HepG2 (cell line): ENCODE measurements at regions not wholly inside any gene's neighbourhood (a gene's known extent, or its start where the extent isn't known, plus 50 kb on each side); places are given as distances from the start of the nearest gene placed in this dataset.

Source experiments
- ATAC-seq: fragments of 200-7000 bp; cut with Tn5 transposase; 3 replicates; pipeline ENCODE4 v1.9.1; 2020; ENCODE audit warnings: mild to moderate bottlenecking, moderate library complexity
- BruUV-seq: library from RNA; stranded (reverse); fragments of 400-500 nt; replicated peaks from 2 replicates; lab custom pipeline; 2021; lab: Mats Ljungman, UMichigan
- CTCF ChIA-PET: fragments of 300-600 bp; formaldehyde crosslinking; extraction: SDS; loops from one replicate; lab custom pipeline; 2021; ENCODE audit warnings: low total read pairs, inconsistent platforms, low intra/inter-chr PET ratio; lab: Yijun Ruan, JAX
- POLR2A ChIA-PET: fragments of 350-600 bp; sonication (Branson Sonifier 250); formaldehyde crosslinking; loops from one replicate; lab custom pipeline; 2020; ENCODE audit warnings: antibody characterized with exemption, inconsistent platforms; lab: Yijun Ruan, JAX
- DNase-seq: peaks from one replicate; pipeline ENCODE4 v3.0.0-alpha.2; 2015; ENCODE audit warnings: low spot score
- FAIRE-seq: peaks from 3 replicates; lab custom pipeline; 2011; peaks lifted over from hg19 to GRCh38; lab: Jason Lieb, UNC
- H2AFZ ChIP-seq: one replicate; pipeline ENCODE4 v1.6.1; 2011; ENCODE audit warnings: low read length, inconsistent platforms
- H3K27ac ChIP-seq: fragments of 300-600 bp; 3 replicates; pipeline ENCODE4 v1.8.0; 2011; ENCODE audit warnings: mixed run types, mild to moderate bottlenecking, mixed read lengths, low read length, inconsistent platforms; ENCODE audit not compliant: insufficient read depth; ENCODE audit errors: extremely low read length
- H3K27me3 ChIP-seq, 2 experiments: fragments of 200-600 bp in 1 of 2; 2 replicates in 1 of 2; 3 replicates in 1 of 2; pipeline versions ENCODE4 v1.6.0 to v1.8.0; 2011; ENCODE audit warnings: low read length in 2 of 2, mild to moderate bottlenecking in 2 of 2, moderate library complexity in 2 of 2, inconsistent platforms in 1 of 2; ENCODE audit not compliant: insufficient read depth in 2 of 2, control insufficient read depth in 1 of 2
- H3K36me3 ChIP-seq, 2 experiments: fragments of 200-600 bp in 1 of 2; replicated peaks in 1 of 2; 2 replicates in 1 of 2; 3 replicates in 1 of 2; pipeline versions ENCODE4 v1.5.1 to v1.8.0; 2011; ENCODE audit warnings: low read length in 2 of 2, inconsistent platforms in 1 of 2; ENCODE audit not compliant: insufficient read depth in 2 of 2, control insufficient read depth in 1 of 2
- H3K4me1 ChIP-seq: 2 replicates; pipeline ENCODE4 v1.5.1; 2012; ENCODE audit warnings: low read length, inconsistent platforms; ENCODE audit not compliant: insufficient read depth
- H3K4me2 ChIP-seq: 2 replicates; pipeline ENCODE4 v1.6.0; 2011; ENCODE audit warnings: low read depth, low read length, inconsistent platforms
- H3K4me3 ChIP-seq, 3 experiments: fragments of 200-600 bp in 1 of 3; sonication (generic), shearing (Covaris generic) in 1 of 3; replicated peaks in 1 of 3; 2 replicates each; pipeline ENCODE4 v1.5.1; 2011 to 2016; ENCODE audit warnings: low read length in 3 of 3, inconsistent platforms in 2 of 3, low read depth in 2 of 3, mild to moderate bottlenecking in 2 of 3, control low read depth in 1 of 3, mixed read lengths in 1 of 3; ENCODE audit not compliant: insufficient read depth in 1 of 3
- H3K79me2 ChIP-seq: one replicate; pipeline ENCODE4 v1.6.1; 2011; ENCODE audit warnings: low read length, inconsistent platforms; ENCODE audit not compliant: insufficient read depth
- H3K9ac ChIP-seq: 2 replicates; pipeline ENCODE4 v1.6.0; 2011; ENCODE audit warnings: mild to moderate bottlenecking, low read depth, low read length, inconsistent platforms; ENCODE audit not compliant: insufficient read depth
- H3K9me3 ChIP-seq: 2 replicates; pipeline ENCODE4 v1.5.1; 2012; ENCODE audit warnings: mild to moderate bottlenecking, low read length
- H4K20me1 ChIP-seq: 2 replicates; pipeline ENCODE4 v1.6.0; 2011; ENCODE audit warnings: inconsistent platforms, mild to moderate bottlenecking, low read length, moderate library complexity; ENCODE audit not compliant: insufficient read depth
- AHR ChIP-seq: IDR thresholded peaks from 2 replicates; pipeline ENCODE4 v1.6.1; 2018; ENCODE audit warnings: missing genetic modification reagents, missing compliant biosample characterization
- BORCS8-MEF2B ChIP-seq: sonication (generic); formaldehyde crosslinking; IDR thresholded peaks from 2 replicates; pipeline ENCODE4 v1.8.0; 2022; ENCODE audit warnings: mild to moderate bottlenecking, missing genetic modification reagents
- SIN3B ChIP-seq: fragments of 150-350 bp; IDR thresholded peaks from 2 replicates; pipeline ENCODE4 v1.6.1; 2014; ENCODE audit warnings: low read length
- SIX4 ChIP-seq: sonication (generic); formaldehyde crosslinking; IDR thresholded peaks from 2 replicates; pipeline ENCODE4 v1.4.0; 2020; ENCODE audit warnings: missing genetic modification reagents
- ZBED4 ChIP-seq: sonication (generic); formaldehyde crosslinking; IDR thresholded peaks from 2 replicates; pipeline ENCODE4 v1.4.0; 2020; ENCODE audit warnings: missing genetic modification reagents, borderline replicate concordance
- WGBS: methylation state at CpG from one replicate; pipeline ENCODE4 v1.1.6; 2017; ENCODE audit warnings: low lambda C conversion rate; 5-methylcytosine and 5-hydroxymethylcytosine counted together
- in situ Hi-C: cut with HindIII; loops from 2 replicates; pipeline ENCODE4 v1.10.0; 2017; ENCODE audit warnings: low pct_unique_long_range_greater_than_20kb; ENCODE audit not compliant: extremely low pct_ligation_motif_present
- intact Hi-C: fragments of 100-400 bp; cut with micrococcal nuclease; formaldehyde crosslinking; loops from one replicate; pipeline ENCODE4 v1.10.0; 2022; ENCODE audit not compliant: unreplicated experiment

- no peak for FAIRE-seq
- Histone ChIP-seq H3K79me2 (no peaks in the 10 kb centered on the region), H3K36me3 (no peaks in the 10 kb centered on the region), H3K9ac (no peak overlapping the region), H3K27me3 (0 out of 5 replicates have a peak, but pooled peaks cover 2% of the 10 kb centered on the region in 2 experiments), H2AFZ (no peak overlapping the region), H3K4me1 (no peaks in the 10 kb centered on the region), H3K4me2 (no peak overlapping the region), H3K4me3 (no peak overlapping the region), H4K20me1 (no peaks in the 10 kb centered on the region), H3K27ac (no peak overlapping the region), H3K9me3 (no peaks in the 10 kb centered on the region)
- 82% methylated on average over 16 of the region's 19 CpGs for WGBS
- in situ Hi-C loops (no loop called here), intact Hi-C loops (no loop called here)
- ATAC-seq, result no peak
- POLR2A ChIA-PET, result no interaction called here
- TF ChIP-seq AHR (no peak), SIX4 (CRISPR knock-in tag) (no peak), ZBED4 (CRISPR knock-in tag) (no peak), BORCS8-MEF2B (no peak), SIN3B (no peak)
- DNase-seq, result no peak
- CTCF ChIA-PET, result no interaction called here
- no TSS peak for BruUV-seq
Observed at GRCh38 chr9:95368377-95369160, 51.1 kb upstream of the FANCC start.
